ENCODE measurements at regions not wholly inside any gene's neighbourhood (a gene's known extent, or its start where the extent isn't known, plus 50 kb on each side); places are given as distances from the start of the nearest gene placed in this dataset.

GRCh38 chr14:101217080-101217463 is 313.6 kb upstream of the RTL1 start:
- TF ChIP-seq, protein P1, sequence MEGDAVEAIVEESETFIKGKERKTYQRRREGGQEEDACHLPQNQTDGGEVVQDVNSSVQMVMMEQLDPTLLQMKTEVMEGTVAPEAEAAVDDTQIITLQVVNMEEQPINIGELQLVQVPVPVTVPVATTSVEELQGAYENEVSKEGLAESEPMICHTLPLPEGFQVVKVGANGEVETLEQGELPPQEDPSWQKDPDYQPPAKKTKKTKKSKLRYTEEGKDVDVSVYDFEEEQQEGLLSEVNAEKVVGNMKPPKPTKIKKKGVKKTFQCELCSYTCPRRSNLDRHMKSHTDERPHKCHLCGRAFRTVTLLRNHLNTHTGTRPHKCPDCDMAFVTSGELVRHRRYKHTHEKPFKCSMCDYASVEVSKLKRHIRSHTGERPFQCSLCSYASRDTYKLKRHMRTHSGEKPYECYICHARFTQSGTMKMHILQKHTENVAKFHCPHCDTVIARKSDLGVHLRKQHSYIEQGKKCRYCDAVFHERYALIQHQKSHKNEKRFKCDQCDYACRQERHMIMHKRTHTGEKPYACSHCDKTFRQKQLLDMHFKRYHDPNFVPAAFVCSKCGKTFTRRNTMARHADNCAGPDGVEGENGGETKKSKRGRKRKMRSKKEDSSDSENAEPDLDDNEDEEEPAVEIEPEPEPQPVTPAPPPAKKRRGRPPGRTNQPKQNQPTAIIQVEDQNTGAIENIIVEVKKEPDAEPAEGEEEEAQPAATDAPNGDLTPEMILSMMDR (IDR thresholded peaks at IDR 0.05) = no peak
- no peak for TF ChIP-seq POLR2A (IDR thresholded peaks at IDR 0.05)

All from right lobe of liver (tissue), 4 donors.